Endothelial cell of umbilical vein (primary cell): ENCODE measurements at regions not wholly inside any gene's neighbourhood (a gene's known extent, or its start where the extent isn't known, plus 50 kb on each side); places are given as distances from the start of the nearest gene placed in this dataset.

Source experiments
- BruUV-seq: library from RNA; stranded (reverse); fragments of 400-500 nt; replicated peaks from 2 replicates; lab custom pipeline; 2021; lab: Mats Ljungman, UMichigan
- CTCF ChIA-PET: fragments of 300-600, 350-600 bp; sonication (Branson Sonifier 250); formaldehyde crosslinking; loops from one replicate; lab custom pipeline; 2021; ENCODE audit warnings: antibody characterized with exemption, inconsistent platforms; lab: Charles Lee
- POLR2A ChIA-PET: fragments of 300-600, 350-600 bp; sonication (Branson Sonifier 250); formaldehyde crosslinking; loops from one replicate; lab custom pipeline; 2021; ENCODE audit warnings: antibody characterized with exemption, inconsistent platforms; lab: Charles Lee
- DNase-seq: peaks from one replicate; pipeline ENCODE4 v3.0.0-alpha.2; 2011; ENCODE audit warnings: low read depth, low spot score
- FAIRE-seq: peaks from 2 replicates; lab custom pipeline; 2011; peaks lifted over from hg19 to GRCh38; lab: Jason Lieb, UNC
- H2AFZ ChIP-seq: 2 replicates; pipeline ENCODE4 v1.6.0; 2012; ENCODE audit warnings: low read depth, low read length, control low read depth, inconsistent platforms
- H3K27ac ChIP-seq: 2 replicates; pipeline ENCODE4 v1.5.1; 2011; ENCODE audit warnings: low read depth, mild to moderate bottlenecking, control low read depth, low read length, moderate library complexity; ENCODE audit not compliant: insufficient read depth
- H3K27me3 ChIP-seq, 2 experiments: 2 replicates each; pipeline versions ENCODE4 v1.6.0 to v1.6.1; 2011; ENCODE audit warnings: low read length in 2 of 2, mixed read lengths in 1 of 2; ENCODE audit not compliant: control insufficient read depth in 2 of 2, insufficient read depth in 2 of 2
- H3K36me3 ChIP-seq, 2 experiments: 2 replicates in 1 of 2; 3 replicates in 1 of 2; pipeline ENCODE4 v1.5.1; 2011; ENCODE audit warnings: low read length in 2 of 2, mild to moderate bottlenecking in 1 of 2, moderate library complexity in 1 of 2; ENCODE audit not compliant: control insufficient read depth in 2 of 2, insufficient read depth in 2 of 2; ENCODE audit errors: extremely low read depth in 1 of 2
- H3K4me1 ChIP-seq: 3 replicates; pipeline ENCODE4 v1.5.1; 2011; ENCODE audit warnings: mild to moderate bottlenecking, low read length; ENCODE audit not compliant: control insufficient read depth, insufficient read depth; ENCODE audit errors: extremely low read depth
- H3K4me2 ChIP-seq: 2 replicates; pipeline ENCODE4 v1.6.1; 2011; ENCODE audit warnings: low read length, control low read depth, mixed read lengths; ENCODE audit not compliant: insufficient read depth
- H3K4me3 ChIP-seq, 3 experiments: fragments of 200-600 bp in 1 of 3; sonication (generic), shearing (Covaris generic) in 1 of 3; replicated peaks in 1 of 3; 2 replicates each; pipeline ENCODE4 v1.5.1; 2011 to 2016; ENCODE audit warnings: control low read depth in 3 of 3, low read length in 3 of 3, mild to moderate bottlenecking in 2 of 3, inconsistent platforms in 1 of 3, low read depth in 1 of 3, moderate library complexity in 1 of 3; ENCODE audit not compliant: insufficient read depth in 1 of 3
- H3K79me2 ChIP-seq: 2 replicates; pipeline ENCODE4 v1.6.0; 2012; ENCODE audit warnings: low read length, inconsistent platforms; ENCODE audit not compliant: control insufficient read depth, insufficient read depth
- H3K9ac ChIP-seq: replicated peaks from 2 replicates; pipeline ENCODE3; 2011; ENCODE audit warnings: low read length, control low read depth; ENCODE audit not compliant: insufficient read depth; ENCODE audit errors: extremely low read depth
- H3K9me1 ChIP-seq: replicated peaks from 3 replicates; pipeline ENCODE4 v1.6.0; 2011; ENCODE audit warnings: mild to moderate bottlenecking, low read length; ENCODE audit not compliant: control insufficient read depth, insufficient read depth; ENCODE audit errors: extremely low read depth
- H3K9me3 ChIP-seq: replicated peaks from 2 replicates; pipeline ENCODE4 v1.5.1; 2012; ENCODE audit warnings: low read length, inconsistent platforms; ENCODE audit not compliant: control insufficient read depth, insufficient read depth
- H4K20me1 ChIP-seq: replicated peaks from 2 replicates; pipeline ENCODE3; 2011; ENCODE audit warnings: mild to moderate bottlenecking, low read length; ENCODE audit not compliant: control insufficient read depth, insufficient read depth; ENCODE audit errors: extremely low read depth
- EZH2 ChIP-seq: IDR thresholded peaks from 2 replicates; pipeline ENCODE4 v1.6.1; 2012; ENCODE audit warnings: borderline replicate concordance, low read depth, mild to moderate bottlenecking, moderate library complexity, low read length, inconsistent platforms; ENCODE audit not compliant: severe bottlenecking
- FOS ChIP-seq: IDR thresholded peaks from 2 replicates; pipeline ENCODE4 v1.6.1; 2011; ENCODE audit warnings: mild to moderate bottlenecking, low read length, moderate library complexity, borderline replicate concordance; ENCODE audit not compliant: insufficient read depth
- JUN ChIP-seq: IDR thresholded peaks from 2 replicates; pipeline ENCODE4 v1.6.1; 2011; ENCODE audit warnings: borderline replicate concordance, low read depth; ENCODE audit not compliant: insufficient read length, insufficient read depth
- MYC ChIP-seq: IDR thresholded peaks from one replicate; pipeline ENCODE4 v1.6.1; 2011; ENCODE audit warnings: mild to moderate bottlenecking, low read depth, low read length
- POLR2A ChIP-seq: IDR thresholded peaks from 2 replicates; pipeline ENCODE4 v1.6.1; 2012; ENCODE audit warnings: low read depth, mild to moderate bottlenecking, control low read depth, low read length
- POLR2AphosphoS5 ChIP-seq: IDR thresholded peaks from 2 replicates; pipeline ENCODE4 v1.6.1; 2012; ENCODE audit warnings: low read depth, mild to moderate bottlenecking, control low read depth, low read length, moderate library complexity; ENCODE audit not compliant: insufficient read depth
- dilution Hi-C: fragments of 300-500 bp; cut with MboI; formaldehyde crosslinking; loops from one replicate; pipeline ENCODE4 v1.15.0; 2019; ENCODE audit warnings: low sequenced_read_pairs; ENCODE audit not compliant: extremely low pct_ligation_motif_present
- intact Hi-C: fragments of 100-400 bp; cut with micrococcal nuclease; formaldehyde crosslinking; loops from one replicate; pipeline ENCODE4 v1.10.0; 2022
- TF ChIP-seq, protein P1 (sequence below), 2 donors: IDR thresholded peaks; 1 replicate in 1 of 2; 2 replicates in 1 of 2; pipeline ENCODE4 v1.5.1; 2011; ENCODE audit warnings: low read length in 2 of 2, mild to moderate bottlenecking in 2 of 2, moderate library complexity in 2 of 2, control low read depth in 1 of 2, inconsistent platforms in 1 of 2, low read depth in 1 of 2; ENCODE audit not compliant: insufficient read depth in 1 of 2; ENCODE audit errors: extremely low read depth in 1 of 2
- TF ChIP-seq, protein P2 (sequence below): IDR thresholded peaks from 2 replicates; pipeline ENCODE4 v1.6.1; 2011; ENCODE audit not compliant: insufficient read depth, insufficient read length

DNA sequence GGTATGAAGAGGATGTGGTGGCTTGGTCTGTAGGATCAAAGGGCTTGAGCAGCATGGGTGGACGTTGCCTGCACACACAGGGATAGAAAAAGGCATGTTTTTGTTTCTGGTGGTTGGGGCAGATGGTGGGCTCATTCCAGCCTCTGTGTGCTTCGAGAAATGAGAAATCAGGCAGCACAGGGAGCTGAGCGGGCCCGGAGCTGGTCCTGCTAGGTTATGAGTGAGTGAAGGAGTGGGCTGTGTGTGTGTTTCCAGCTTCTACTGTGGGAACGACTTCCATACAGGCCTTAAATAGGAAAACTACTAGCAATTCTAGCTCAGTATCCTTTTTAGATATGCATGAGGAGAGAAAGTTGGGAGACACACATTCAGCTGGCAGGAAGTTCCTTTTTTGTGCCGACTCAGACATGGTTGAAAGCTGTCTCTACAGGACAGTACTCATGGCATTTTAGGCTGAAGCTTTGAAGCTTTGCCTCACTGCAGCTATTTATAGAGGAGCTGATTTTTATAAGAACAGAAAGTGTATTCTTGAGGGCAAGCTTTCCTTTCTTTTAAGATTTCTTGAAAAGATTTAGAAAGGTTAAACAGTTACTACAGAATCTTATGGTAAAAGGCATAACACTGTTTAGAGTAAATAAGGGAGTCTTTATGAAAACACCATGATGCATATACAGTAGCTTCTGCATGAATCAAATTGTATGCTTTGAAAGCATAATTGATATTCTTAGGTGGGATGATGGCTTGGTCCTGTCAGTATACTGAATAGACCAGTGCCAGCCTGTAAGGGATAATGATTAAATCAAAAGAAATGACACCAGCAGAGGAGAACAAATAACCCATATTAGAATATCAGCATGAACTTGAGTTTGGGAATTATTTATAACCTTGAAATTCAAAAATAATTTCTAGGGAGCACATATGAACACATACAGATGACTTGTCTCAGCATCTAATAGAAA lies 104.0 kb upstream of the MAN1A1 start:
- H3K9me1 ChIP-seq, result no peaks in the 10 kb centered on the region
- ChIA-PET CTCF (no interaction called here), POLR2A (interaction anchor here (0.7 kb wide), 1 partner anchor 92 kb away, joined by 3 read pairs; no protein-coding TSS in a partner anchor)
- intact Hi-C loops, result no loop called here
- DNase-seq (no peak), FAIRE-seq (no peak)
- TF ChIP-seq, protein P1, sequence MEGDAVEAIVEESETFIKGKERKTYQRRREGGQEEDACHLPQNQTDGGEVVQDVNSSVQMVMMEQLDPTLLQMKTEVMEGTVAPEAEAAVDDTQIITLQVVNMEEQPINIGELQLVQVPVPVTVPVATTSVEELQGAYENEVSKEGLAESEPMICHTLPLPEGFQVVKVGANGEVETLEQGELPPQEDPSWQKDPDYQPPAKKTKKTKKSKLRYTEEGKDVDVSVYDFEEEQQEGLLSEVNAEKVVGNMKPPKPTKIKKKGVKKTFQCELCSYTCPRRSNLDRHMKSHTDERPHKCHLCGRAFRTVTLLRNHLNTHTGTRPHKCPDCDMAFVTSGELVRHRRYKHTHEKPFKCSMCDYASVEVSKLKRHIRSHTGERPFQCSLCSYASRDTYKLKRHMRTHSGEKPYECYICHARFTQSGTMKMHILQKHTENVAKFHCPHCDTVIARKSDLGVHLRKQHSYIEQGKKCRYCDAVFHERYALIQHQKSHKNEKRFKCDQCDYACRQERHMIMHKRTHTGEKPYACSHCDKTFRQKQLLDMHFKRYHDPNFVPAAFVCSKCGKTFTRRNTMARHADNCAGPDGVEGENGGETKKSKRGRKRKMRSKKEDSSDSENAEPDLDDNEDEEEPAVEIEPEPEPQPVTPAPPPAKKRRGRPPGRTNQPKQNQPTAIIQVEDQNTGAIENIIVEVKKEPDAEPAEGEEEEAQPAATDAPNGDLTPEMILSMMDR (IDR thresholded peaks at IDR 0.05; ENCODE audit: extremely low read depth in 1 of 2, insufficient read depth in 1 of 2, low read depth in 1 of 2, low read length in 2 of 2), result no peak
- TF ChIP-seq, protein P2, sequence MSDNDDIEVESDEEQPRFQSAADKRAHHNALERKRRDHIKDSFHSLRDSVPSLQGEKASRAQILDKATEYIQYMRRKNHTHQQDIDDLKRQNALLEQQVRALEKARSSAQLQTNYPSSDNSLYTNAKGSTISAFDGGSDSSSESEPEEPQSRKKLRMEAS, result no peak
- TF ChIP-seq POLR2A (no peak), MYC (no peak), POLR2AphosphoS5 (no peak), FOS (no peak), JUN (no peak), EZH2 (no peak)
- H3K27me3 ChIP-seq, result no peaks in the 10 kb centered on the region
- H3K9me3 ChIP-seq, result no peaks in the 10 kb centered on the region
- no peaks in the 10 kb centered on the region for H3K4me1 ChIP-seq
- no peak overlapping the region for H3K4me3 ChIP-seq
- H3K79me2 ChIP-seq, result no peaks in the 10 kb centered on the region
- no peak overlapping the region for H3K4me2 ChIP-seq
- BruUV-seq, result no TSS peak
- no peaks in the 10 kb centered on the region for H4K20me1 ChIP-seq
- no peak overlapping the region for H2AFZ ChIP-seq
- no peak overlapping the region for H3K27ac ChIP-seq
- no peaks in the 10 kb centered on the region for H3K36me3 ChIP-seq
- dilution Hi-C loops, result no loop called here
- no peak overlapping the region for H3K9ac ChIP-seq
